Erythroblast (primary cell): ENCODE measurements at regions not wholly inside any gene's neighbourhood (a gene's known extent, or its start where the extent isn't known, plus 50 kb on each side); places are given as distances from the start of the nearest gene placed in this dataset.
"Not testable (repeated sequence)": the region's sequence is repeated elsewhere in the genome, so short reads cannot be mapped to it uniquely, and the experiment has no call there.

Experiments
- DNase-seq, 2 experiments: peaks; one replicate each; lab custom pipeline; 2025; lab: John Stamatoyannopoulos, UW
- GATA1 ChIP-seq: IDR thresholded peaks from 2 replicates; pipeline ENCODE4 v1.6.1; 2011; ENCODE audit warnings: low read depth, mild to moderate bottlenecking, control low read depth, low read length, moderate library complexity
- POLR2A ChIP-seq: IDR thresholded peaks from 2 replicates; pipeline ENCODE4 v1.6.1; 2011; ENCODE audit warnings: mild to moderate bottlenecking, low read length

GRCh38 chr6:133057352-133057751 lies 183.8 kb upstream of the EYA4 start:
- no peak for TF ChIP-seq POLR2A
- DNase-seq = no peak

GRCh38 chr6:133062077-133062476 lies 179.1 kb upstream of the EYA4 start:
- TF ChIP-seq GATA1 = no peak
- no peak for TF ChIP-seq POLR2A
- DNase-seq = no peak

GRCh38 chr6:133062696-133063306 lies 178.4 kb upstream of the EYA4 start:
- TF ChIP-seq POLR2A = no peak
- no peak for TF ChIP-seq GATA1
- no peak for DNase-seq

- DNase-seq = no peak
- TF ChIP-seq POLR2A = no peak
- no peak for TF ChIP-seq GATA1
Measured at GRCh38 chr6:133067960-133068359, 173.2 kb upstream of the EYA4 start.

GRCh38 chr6:133070410-133071043 lies 170.6 kb upstream of the EYA4 start:
- TF ChIP-seq POLR2A (no peak), GATA1 (no peak)
- no peak for DNase-seq

- TF ChIP-seq POLR2A (no peak), GATA1 (no peak)
Measured at GRCh38 chr6:133079901-133080300, 161.3 kb upstream of the EYA4 start.

GRCh38 chr6:133083248-133083967 lies 157.7 kb upstream of the EYA4 start:
- TF ChIP-seq GATA1 = no peak
- no peak for TF ChIP-seq POLR2A
- no peak for DNase-seq

More at GRCh38 chr6:133079901-133080300, 161.3 kb upstream of the EYA4 start:
- DNase-seq = no peak

GRCh38 chr6:133085471-133085870 lies 155.7 kb upstream of the EYA4 start:
- DNase-seq = no peak
- TF ChIP-seq POLR2A (no peak), GATA1 (no peak)

GRCh38 chr6:133085896-133086295 lies 155.3 kb upstream of the EYA4 start:
- no peak for DNase-seq
- TF ChIP-seq GATA1 (no peak), POLR2A (no peak)

- TF ChIP-seq GATA1 = no peak
- TF ChIP-seq POLR2A = no peak
- no peak for DNase-seq
Measured at GRCh38 chr6:133088931-133089695, 152.0 kb upstream of the EYA4 start.

GRCh38 chr6:133092199-133092598 lies 149.0 kb upstream of the EYA4 start:
- TF ChIP-seq GATA1 (no peak), POLR2A (no peak)
- no peak for DNase-seq

- no peak for DNase-seq
Measured at GRCh38 chr6:133092771-133093170, 148.4 kb upstream of the EYA4 start.

GRCh38 chr6:133093211-133093610 lies 147.9 kb upstream of the EYA4 start:
- not testable (repeated sequence) for DNase-seq

More at GRCh38 chr6:133092771-133093170, 148.4 kb upstream of the EYA4 start:
- no peak for TF ChIP-seq GATA1
- TF ChIP-seq POLR2A = no peak

GRCh38 chr6:133093956-133094355 lies 147.2 kb upstream of the EYA4 start:
- TF ChIP-seq GATA1 (no peak), POLR2A (no peak)
- DNase-seq = no peak
